AG04449 (cell line): ENCODE measurements at regions not wholly inside any gene's neighbourhood (a gene's known extent, or its start where the extent isn't known, plus 50 kb on each side); places are given as distances from the start of the nearest gene placed in this dataset.

Experiments used
- CTCF ChIA-PET: fragments of 350-600 bp; formaldehyde crosslinking; extraction: SDS; loops from one replicate; lab custom pipeline; 2021; ENCODE audit warnings: antibody characterized with exemption; lab: Yijun Ruan, JAX
- POLR2A ChIA-PET: fragments of 400-600, 350-600 bp; formaldehyde crosslinking; extraction: SDS; loops from one replicate; lab custom pipeline; 2020; ENCODE audit warnings: antibody characterized with exemption, inconsistent platforms; lab: Yijun Ruan, JAX
- DNase-seq: peaks from one replicate; pipeline ENCODE4 v3.0.0-alpha.2; 2010; ENCODE audit warnings: low read depth, low spot score
- H3K4me3 ChIP-seq: 2 replicates; pipeline ENCODE4 v1.5.1; 2011; ENCODE audit warnings: low read depth, mild to moderate bottlenecking, control low read depth, low read length
- CTCF ChIP-seq: IDR thresholded peaks from one replicate; pipeline ENCODE4 v1.5.1; 2011; ENCODE audit warnings: mild to moderate bottlenecking, moderate library complexity, low read length, control low read depth, inconsistent platforms; ENCODE audit not compliant: insufficient read depth; ENCODE audit errors: missing control alignments

GRCh38 chr9:38299856-38300255 lies 92.6 kb upstream of the ALDH1B1 start:
- DNase-seq, result no peak
- H3K4me3 ChIP-seq, result no peak overlapping the region
- no peak for TF ChIP-seq CTCF
- CTCF ChIA-PET, result interaction anchor here (0.7 to 1.3 kb wide), 3 partner anchors 143 to 212 kb away, joined by 3 read pairs; no protein-coding TSS in a partner anchor
- POLR2A ChIA-PET, result no interaction called here

GRCh38 chr9:38298904-38299303 lies 93.6 kb upstream of the ALDH1B1 start:
- DNase-seq, result no peak
- POLR2A ChIA-PET, result no interaction called here
- CTCF ChIA-PET, result interaction anchor here (1.3 kb wide), 1 partner anchor 143 kb away, joined by 3 read pairs; no protein-coding TSS in a partner anchor
- no peak for TF ChIP-seq CTCF
- no peak overlapping the region for H3K4me3 ChIP-seq

GRCh38 chr9:38298503-38298902 lies 94.0 kb upstream of the ALDH1B1 start:
- no peak for TF ChIP-seq CTCF
- ChIA-PET CTCF (interaction anchor here (1.3 kb wide), 1 partner anchor 142 kb away, joined by 3 read pairs; no protein-coding TSS in a partner anchor), POLR2A (no interaction called here)
- DNase-seq, result no peak
- H3K4me3 ChIP-seq, result no peak overlapping the region

- POLR2A ChIA-PET, result no interaction called here
Observed at GRCh38 chr9:38296807-38297206, 95.7 kb upstream of the ALDH1B1 start.

GRCh38 chr9:38295764-38296163 lies 96.7 kb upstream of the ALDH1B1 start:
- no peak for DNase-seq
- POLR2A ChIA-PET, result no interaction called here
- no peak overlapping the region for H3K4me3 ChIP-seq
- no peak for TF ChIP-seq CTCF
- CTCF ChIA-PET, result no interaction called here

More at GRCh38 chr9:38296807-38297206, 95.7 kb upstream of the ALDH1B1 start:
- no peak for TF ChIP-seq CTCF
- H3K4me3 ChIP-seq, result no peak overlapping the region
- CTCF ChIA-PET, result no interaction called here
- DNase-seq, result no peak

GRCh38 chr9:38294220-38294960 lies 98.1 kb upstream of the ALDH1B1 start:
- no peak for TF ChIP-seq CTCF
- CTCF ChIA-PET, result no interaction called here
- H3K4me3 ChIP-seq, result no peak overlapping the region
- POLR2A ChIA-PET, result no interaction called here
- DNase-seq, result no peak
